ENCODE measurements at regions not wholly inside any gene's neighbourhood (a gene's known extent, or its start where the extent isn't known, plus 50 kb on each side); places are given as distances from the start of the nearest gene placed in this dataset.
"Not testable (repeated sequence)": the region's sequence is repeated elsewhere in the genome, so short reads cannot be mapped to it uniquely, and the experiment has no call there.

DNA sequence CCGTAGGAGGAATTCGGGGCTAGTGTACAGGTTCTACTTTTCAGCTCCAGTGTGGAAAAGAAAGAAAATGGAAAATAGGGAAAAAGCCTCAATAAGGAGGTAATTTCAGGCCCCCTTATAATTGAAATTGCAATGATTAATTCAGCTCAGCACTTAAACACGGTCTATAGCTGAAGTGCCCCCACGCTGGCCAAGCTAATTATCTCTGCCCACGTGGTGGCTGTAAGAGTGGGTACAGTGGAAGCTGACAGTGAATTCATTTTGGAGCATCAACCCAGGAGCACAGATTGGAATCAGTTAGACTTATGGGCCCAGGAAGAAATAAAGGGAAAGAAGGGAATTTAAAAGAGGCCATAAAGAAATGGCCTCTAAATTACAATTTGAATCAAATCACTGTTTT lies 631.1 kb upstream of the CPEB2 start:
- no peak for DNase-seq (ENCODE audit: low read depth)

DNA sequence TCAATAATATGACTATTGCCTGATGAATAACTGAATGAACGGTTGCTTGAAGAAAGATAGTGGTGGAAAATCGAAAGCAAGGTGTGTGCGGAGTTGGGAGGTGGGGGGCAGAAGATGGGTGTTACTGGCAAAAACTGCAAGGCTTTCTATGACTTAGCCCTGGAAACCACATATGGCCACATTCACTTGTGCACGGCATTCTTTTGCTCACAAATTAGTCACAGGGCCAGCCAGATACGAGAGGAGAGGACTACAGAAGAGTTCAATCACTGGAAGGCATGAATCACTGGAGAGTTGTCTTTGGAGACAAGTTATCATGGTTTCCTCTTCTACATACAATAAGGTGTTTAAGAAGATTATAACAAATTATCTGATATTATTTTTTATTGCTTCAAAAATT lies 626.5 kb upstream of the CPEB2 start:
- no peak for DNase-seq (ENCODE audit: low read depth)

DNA sequence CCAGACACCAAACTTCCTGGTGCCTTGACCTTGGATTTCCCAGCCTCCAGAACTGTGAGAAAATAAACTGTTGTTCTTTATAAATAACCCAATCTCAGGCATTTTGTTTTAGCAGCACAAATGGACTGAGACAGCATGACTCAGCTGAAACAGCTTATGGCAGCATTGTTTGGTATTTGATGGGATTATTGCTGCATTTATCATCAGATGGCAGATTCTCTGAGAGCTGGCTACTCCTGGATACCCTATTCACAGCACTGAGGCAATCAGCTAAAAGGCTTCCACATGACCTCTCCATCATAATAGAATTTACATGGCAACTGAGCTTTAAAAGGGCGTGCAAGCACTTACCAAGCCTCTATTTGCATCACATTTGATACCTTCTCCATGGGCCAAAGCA lies 623.1 kb upstream of the CPEB2 start:
- DNase-seq (ENCODE audit: low read depth): no peak

DNA sequence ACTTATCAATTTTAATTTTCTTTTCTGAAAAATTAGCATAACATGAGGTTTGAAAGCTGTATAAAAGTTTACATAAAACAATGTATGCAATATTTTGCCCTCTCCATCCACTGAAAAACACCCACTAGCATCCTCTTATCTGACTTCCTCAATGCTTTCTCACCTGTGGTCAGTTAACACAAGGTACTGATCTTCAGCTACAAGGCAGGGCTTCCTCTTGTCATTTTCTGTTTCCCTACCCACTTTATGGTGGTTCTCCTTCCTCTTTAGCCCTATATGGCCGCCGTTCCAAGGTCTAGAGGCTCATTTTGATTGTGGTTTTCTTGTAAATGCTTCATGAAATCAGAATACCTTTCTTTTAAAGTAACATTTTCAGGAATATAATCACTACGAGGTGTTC lies 618.6 kb upstream of the CPEB2 start:
- DNase-seq (ENCODE audit: low read depth): no peak

DNA sequence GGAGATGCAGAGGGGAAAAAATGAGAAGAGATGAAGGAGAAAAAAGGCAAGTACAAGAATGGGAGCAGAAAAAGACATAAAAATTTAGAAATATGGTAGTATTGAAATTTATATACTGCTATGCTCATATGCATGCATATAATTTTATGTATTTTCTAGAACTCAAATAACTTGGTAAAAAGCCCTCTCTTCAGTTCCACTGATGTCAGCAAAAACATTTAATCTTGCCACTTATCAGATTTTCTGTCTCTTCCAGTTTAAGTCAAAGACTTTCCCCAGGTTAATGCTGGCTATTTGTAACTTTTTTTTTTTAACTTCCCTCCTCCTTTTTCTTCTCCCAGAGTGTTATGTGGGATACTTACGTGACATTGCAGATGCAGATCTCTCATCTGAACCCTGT lies 617.5 kb upstream of the CPEB2 start:
- no peak for DNase-seq (ENCODE audit: low read depth)

DNA sequence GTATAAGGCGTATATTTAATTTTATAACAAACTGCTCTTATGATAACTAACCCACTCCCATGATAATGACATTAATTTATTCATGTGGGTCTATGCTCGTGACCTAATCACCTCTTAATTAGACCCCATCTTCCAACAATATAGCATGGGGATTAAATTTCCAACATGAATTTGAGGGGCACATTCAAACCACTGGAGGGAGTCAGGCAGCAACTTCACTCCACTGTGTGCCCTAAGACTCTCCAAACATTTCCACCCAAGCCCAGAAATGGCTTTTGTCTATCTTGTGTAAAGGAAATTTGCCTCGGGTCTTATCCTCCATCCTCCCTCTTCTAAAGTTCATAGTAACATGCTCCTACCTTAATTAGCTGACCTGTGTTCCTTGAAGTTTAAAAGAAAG lies 616.1 kb upstream of the CPEB2 start:
- DNase-seq (ENCODE audit: low read depth): no peak

DNA sequence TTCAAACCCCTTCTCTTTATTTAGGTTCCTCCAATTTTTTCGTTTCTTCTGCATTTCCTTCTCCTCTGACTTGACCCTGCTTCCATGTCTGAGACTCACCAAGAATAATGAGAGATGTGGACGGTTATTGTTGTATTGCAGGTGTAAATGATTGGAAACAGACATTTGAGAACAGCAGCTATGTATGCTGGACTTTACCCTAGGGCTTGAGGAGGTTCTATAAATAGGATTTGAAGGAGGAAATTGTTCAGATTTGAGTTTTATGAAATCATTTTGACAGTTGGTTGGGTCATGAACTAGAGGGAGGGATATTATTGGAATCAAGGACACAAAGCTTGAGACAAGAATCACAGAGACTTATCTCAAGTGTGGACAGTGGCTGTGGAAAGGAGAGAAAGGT lies 614.6 kb upstream of the CPEB2 start:
- DNase-seq (ENCODE audit: low read depth): no peak

DNA sequence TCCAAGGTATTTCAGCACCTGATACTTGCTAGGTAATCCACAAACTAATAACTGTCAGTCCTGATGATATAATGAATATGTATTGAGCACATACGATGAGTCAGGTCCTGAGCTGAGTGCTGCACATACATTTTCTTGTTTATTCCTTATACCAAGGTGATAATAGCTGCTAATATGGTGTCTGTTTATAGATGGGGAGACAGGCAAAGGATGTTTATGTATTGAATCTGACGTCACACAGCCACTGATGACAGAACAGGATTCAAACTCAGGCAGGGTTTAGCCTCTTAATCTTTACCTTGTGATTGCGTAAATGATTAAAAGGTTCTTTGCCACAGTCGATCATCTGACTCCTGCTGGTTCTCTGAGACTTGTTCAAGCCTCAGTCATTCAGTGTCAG lies 609.9 kb upstream of the CPEB2 start:
- DNase-seq (ENCODE audit: low read depth): no peak

DNA sequence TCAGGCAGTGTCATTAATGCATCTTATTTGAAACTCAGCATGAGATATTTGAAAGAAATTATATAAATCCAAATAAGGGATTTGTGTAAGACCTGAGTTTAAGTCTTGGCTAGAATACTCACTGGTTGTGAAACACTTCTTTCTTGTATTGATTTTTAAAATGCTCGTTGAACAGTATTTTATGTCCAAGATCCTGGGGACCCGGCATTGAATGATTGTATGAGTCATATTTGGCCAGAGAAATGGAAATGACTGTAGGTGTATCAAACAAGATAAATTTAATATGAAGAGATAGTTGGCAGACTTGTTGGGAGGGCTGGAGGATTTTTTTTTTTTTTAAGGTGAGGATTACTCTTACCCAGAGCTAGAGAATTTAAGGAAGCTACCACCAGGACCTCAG lies 606.1 kb upstream of the CPEB2 start:
- DNase-seq (ENCODE audit: low read depth): no peak

DNA sequence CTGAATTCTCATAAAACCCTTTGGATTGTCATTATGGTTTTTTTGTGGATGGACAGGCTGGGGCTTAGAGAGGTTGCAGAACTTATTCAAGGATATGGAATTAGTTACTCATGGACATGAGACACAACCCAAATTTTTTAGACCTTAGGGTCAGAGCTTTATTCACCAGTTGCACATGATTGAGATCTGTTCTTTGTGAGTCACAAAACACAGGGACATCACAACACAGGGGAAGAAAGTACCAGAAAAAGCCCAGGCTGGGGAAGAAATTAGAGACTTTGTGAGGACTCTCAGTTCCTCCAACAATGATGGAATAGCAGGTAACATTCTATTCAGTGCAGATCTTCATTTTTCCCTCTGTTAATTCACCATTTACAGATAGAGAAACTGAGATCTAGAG lies 602.4 kb upstream of the CPEB2 start:
- no peak for DNase-seq (ENCODE audit: low read depth)

DNA sequence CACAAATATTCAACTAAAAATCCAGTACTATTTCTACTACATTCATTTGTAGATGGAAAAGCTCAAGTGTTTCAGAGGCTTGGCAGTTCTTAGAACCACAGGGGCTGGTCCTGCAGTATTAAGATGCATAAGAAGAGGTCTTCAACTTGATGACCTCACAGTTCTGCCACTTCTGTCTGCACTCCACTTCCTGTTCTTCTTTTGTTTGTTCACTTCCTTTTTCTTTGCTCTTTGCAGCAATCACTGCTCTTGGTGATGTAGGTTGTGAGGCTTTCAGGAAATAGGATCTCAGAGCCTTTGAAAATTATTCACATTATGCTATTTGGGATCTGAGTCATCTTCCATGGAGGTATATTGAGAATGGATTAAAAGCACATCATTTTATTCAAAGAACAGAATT lies 602.0 kb upstream of the CPEB2 start:
- DNase-seq (ENCODE audit: low read depth): no peak

DNA sequence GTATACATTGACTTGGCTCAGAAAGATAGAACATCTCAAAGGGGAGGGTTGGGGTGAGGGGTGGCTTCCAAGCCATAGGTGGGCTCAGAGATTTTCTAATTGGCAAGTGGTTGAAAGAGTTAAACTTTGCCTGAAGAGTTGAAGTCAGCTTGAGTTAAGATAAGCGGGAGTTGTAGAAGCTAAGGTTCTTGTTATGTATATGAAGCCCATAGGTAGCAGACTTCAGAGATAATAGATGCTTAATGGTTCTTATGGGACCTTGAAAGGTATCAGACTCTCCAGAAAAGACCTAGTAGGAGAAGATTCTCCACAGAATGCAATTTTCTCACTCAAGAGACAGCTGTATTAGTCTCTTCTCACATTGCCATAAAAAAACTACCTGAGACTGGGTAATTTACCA lies 599.1 kb upstream of the CPEB2 start:
- DNase-seq (ENCODE audit: low read depth): no peak

DNA sequence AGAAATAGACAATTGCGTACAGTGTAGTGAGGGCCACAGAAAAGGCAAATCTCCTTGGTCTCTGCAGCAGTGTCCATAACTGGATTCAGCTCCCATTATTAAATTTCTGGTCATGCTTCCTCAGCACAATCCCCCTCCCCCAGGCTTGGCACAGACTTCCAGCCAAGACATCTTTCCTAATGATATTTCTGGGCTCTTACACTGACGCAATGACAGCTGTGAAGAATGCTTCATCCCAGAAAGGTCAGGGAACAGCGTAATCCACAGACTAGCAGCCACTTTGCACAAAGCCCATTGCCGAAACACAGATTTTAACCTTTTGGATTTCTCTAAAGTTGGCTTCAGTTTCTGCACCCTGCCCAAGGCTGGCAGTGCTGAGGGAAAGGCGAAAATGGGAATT lies 597.6 kb upstream of the CPEB2 start:
- no peak for DNase-seq (ENCODE audit: low read depth)

DNA sequence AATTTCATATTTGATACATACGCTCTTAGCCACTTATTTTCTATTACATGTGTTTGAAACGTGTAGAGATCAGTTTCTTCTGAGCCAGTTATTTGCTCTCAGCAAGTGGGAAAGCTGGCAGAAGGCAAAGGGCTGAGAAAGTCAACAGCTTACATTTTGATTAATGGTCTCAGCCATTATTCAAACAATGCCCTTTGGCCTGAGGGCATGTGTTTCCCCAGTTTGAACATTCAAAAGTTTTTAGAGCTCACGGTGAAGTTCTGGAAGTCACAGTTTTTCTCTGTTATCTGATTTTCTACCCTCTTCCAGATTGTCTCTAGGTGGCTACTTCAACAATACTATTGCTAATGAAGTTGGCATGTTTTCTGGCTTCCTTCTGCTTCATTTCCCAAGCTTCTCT lies 591.8 kb upstream of the CPEB2 start:
- DNase-seq (ENCODE audit: low read depth): no peak

DNA sequence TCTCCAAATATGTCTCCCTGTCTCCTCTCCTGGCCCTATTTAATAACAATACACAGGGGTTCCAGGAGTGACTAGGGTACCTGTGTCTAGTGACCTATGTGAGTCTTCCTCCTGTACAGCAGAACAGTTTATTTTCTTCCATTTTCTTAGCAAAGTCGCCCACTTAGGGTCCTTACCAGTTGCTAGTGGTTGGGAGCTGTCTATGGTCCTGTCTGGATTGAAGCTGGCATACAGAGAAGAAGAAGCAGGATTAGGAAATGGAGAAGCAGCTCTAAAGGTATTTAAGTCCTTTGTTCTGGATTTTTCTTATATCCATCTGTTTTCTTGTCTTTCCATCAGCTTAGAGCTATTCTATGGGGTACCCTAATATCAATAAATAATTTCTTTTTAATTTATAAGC lies 587.1 kb upstream of the CPEB2 start:
- no peak for DNase-seq (ENCODE audit: low read depth)

DNA sequence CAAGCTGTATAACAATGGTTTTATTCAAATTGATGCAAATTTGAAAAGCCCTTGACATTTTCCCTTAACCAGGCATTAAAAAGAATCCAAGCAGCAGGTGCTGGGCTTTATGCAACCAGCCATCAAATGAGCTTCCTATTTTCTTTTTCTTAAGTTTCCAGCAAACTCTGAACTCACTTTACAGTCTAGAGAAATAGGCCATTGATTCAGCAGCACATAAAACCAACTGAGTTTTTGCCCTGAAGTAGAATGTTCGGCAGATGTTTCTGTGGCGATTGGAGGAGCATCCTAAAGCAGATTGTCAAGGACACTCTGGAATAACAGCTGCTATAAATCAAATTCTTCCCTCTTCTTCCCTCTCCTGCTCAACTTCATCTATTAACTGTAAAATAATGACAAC lies 582.8 kb upstream of the CPEB2 start:
- no peak for DNase-seq (ENCODE audit: low read depth)

DNA sequence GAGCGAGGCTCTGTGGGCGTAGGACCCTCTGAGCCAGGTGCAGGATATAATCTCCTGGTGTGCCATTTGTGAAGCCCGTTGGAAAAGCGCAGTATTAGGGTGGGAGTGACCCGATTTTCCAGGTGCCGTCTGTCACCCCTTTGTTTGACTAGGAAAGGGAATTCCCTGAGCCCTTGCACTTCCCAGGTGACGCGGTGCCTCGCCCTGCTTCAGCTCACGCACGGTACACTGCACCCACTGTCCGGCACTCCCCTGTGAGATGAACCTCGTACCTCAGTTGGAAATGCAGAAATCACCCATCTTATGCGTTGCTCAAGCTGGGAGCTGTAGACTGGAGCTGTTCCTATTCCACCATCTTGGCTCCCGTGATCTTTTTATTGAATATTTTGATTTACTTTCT lies 576.0 kb upstream of the CPEB2 start:
- DNase-seq (ENCODE audit: low read depth): not testable (repeated sequence)

DNA sequence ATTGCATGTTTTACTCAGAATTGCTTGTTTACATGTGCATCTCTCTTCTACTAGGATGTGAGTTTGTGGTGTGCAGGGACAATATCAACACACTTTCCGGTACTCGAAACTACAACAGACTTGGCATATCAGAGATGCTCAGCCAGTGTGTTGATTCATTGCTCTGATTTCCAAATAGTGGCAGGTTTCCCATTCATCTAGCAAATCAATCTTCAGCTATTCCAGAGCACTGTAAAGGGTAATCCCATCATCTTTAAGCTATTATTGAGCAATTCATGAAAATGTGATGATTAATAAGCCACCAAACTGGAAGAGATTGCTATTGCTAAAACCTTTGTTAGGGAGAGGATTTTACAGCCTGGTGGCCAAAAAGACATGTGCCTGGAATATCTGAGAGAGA lies 574.2 kb upstream of the CPEB2 start:
- DNase-seq (ENCODE audit: low read depth): no peak

DNA sequence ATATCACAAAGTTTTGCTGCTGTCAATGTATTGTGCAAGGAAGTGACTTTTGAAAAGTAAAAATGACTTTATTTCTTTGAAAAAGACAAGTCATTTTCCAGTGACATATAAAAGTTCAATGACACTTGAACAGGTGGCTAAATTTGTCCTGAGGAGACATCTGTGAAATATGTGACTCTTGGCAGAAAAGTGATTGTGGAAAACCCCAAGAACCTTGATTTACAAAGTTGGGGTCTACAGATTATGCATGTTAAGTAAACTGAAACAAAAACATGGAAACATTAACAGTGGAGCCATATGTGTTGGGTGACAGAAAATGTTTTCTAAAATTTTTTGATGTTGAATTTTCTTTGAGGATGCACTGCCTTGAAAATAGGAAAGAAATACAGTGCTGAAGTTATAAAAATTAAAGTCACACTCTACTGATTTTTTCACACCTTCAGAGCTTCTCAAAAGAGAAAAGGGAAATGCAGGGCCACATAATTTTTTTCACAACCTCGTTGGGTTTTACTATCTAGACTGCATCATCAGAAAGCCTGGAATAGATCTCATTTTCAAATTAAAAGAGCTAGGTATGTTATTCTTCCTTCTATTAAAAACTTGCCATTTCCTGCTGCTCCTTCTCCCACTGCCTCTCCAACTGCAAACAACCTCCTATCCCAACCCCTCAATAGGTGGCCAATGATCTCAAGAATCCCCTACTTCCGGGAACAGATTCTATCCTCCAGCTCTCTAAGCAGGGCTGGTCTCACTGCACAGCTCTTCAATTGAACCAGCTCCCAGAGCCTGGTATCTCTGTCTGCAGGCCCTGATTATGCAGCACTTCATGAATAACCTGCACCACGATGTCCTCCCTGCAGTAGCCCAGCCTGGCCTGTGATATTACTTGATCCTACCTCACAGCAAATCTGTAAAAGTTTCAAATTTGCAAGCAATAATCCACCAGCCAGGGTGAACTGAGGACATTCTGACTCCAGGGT lies 570.8 kb upstream of the CPEB2 start:
- no peak for DNase-seq (ENCODE audit: low read depth)

DNA sequence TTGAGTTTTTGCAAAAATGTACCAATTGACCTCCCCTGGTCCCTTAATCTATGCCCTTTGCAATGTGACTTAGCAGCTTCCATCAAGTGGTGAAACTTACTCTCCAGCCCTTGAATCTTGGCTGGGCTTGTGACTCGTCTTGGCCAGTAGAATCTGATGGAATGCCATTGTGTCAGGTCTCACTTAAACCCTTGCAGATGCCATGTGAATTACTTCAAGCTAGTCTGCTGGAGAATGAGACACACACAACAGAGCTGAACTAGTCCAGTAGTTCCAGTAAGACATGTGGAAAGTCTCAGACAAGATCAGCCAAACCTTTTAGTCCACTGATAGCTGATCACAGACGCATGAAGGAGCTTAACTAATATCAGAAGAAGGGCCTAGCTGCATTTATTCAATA lies 567.8 kb upstream of the CPEB2 start:
- DNase-seq (ENCODE audit: low read depth): no peak

DNA sequence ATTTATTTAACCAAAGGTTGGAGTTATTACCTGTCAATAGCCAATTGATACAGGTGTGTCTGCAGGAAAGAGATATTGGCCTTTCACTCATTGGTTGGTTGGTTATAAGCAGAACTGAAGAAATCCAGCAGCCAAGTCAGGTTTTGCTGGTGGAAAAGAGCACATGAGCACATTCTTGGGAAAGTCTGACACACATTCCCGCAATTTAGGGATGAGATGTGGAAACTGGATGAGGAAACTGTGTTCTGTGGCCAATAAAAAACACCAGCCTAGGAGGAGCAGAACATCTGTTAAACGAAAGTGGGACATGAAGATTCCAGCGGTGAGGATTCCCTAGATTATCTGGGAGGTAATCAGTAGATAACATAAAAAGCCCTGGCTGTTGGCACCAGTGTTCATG lies 567.4 kb upstream of the CPEB2 start:
- no peak for DNase-seq (ENCODE audit: low read depth)

DNA sequence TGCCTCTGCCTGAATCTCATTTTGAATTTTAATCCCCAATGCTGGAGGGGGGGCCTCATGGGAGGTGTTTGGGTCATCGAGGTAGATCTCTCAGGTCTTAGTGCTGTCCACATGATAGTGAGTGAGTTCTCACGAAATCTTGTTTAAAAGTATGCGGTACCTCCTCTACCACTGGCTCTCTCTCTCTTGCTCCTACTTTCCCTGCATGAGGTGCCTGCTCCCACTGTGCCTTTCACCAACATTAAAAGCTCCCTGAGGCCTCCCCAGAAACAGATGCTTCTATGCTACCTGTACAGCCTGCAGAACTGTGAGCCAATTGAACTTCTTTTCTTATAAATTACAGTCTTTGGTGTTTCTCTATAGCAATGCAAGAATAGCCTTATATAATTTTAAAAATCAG lies 560.7 kb upstream of the CPEB2 start:
- no peak for DNase-seq (ENCODE audit: low read depth)

DNA sequence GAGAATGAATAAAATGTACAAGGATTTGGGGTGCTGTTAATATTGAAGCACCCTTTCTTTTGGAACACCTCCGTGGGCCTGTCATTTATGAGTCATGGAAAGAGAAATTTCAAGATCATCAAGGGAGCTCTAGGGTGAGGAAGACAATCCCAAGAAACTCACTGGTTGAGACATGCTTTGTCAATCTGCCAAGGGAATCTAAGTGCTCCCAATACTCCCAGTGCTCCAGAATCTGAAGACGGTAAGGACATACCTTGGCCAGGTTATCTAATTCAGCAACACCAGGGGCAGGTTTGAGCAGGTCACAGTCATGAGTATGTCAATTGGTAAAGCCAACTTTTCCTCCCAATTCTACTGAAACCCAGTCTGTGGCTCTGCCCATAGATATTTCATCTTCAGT lies 556.4 kb upstream of the CPEB2 start:
- no peak for DNase-seq (ENCODE audit: low read depth)

DNA sequence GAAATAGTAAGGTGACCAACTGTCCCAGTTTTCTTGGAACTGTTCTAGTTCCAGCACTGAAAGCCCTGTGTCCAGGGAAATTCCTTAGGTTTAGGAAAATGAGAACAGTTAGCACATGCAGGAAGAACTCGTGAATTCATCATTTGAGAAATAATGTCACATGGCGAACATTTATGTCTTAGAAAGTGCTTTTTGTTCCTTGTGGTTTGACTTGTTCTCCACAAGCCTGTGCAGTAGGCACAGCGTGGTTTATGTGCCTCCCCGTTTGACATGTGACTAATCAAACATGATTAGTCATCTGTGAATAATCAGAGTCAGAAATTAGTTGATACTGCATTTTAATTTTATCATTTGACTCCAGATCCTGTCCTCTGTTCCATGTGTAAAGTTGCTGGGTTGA lies 556.0 kb upstream of the CPEB2 start:
- no peak for DNase-seq (ENCODE audit: low read depth)

Measured in activated T-cell treated with anti-CD3 and anti-CD28 coated beads for 1 hour (primary cell).